Lung (tissue), 11 donors: ENCODE measurements at regions not wholly inside any gene's neighbourhood (a gene's known extent, or its start where the extent isn't known, plus 50 kb on each side); places are given as distances from the start of the nearest gene placed in this dataset.
A peak's percentile ranks its signal among the peaks of the same experiment; 100 is the strongest.

ENCODE experiments used
- ATAC-seq: fragments of 200-7000 bp; cut with Tn5 transposase; one replicate; pipeline ENCODE4 v1.9.1; 2020; ENCODE audit warnings: moderate number of reproducible peaks; ENCODE audit not compliant: insufficient read depth, low FRiP score
- DNase-seq, 3 donors: peaks; one replicate each; pipeline ENCODE4 v3.0.0-alpha.2; 2013 to 2017
- H3K27ac ChIP-seq, 2 donors: one replicate each; pipeline ENCODE4 v1.5.1; 2013; ENCODE audit warnings: mild to moderate bottlenecking in 2 of 2, moderate library complexity in 2 of 2, control low read depth in 1 of 2, inconsistent platforms in 1 of 2, low read depth in 1 of 2, low read length in 1 of 2
- H3K27me3 ChIP-seq, 3 donors: one replicate each; pipeline ENCODE4 v1.5.1; 2013; ENCODE audit warnings: low read length in 2 of 3; ENCODE audit not compliant: control insufficient read depth in 3 of 3, insufficient read depth in 3 of 3
- H3K36me3 ChIP-seq, 4 donors: one replicate each; pipeline ENCODE4 v1.5.1; 2013; ENCODE audit warnings: low read length in 4 of 4, mild to moderate bottlenecking in 1 of 4, moderate library complexity in 1 of 4; ENCODE audit not compliant: control insufficient read depth in 4 of 4, insufficient read depth in 4 of 4
- H3K4me1 ChIP-seq, 5 donors: one replicate each; pipeline ENCODE4 v1.5.1; 2013; ENCODE audit warnings: low read length in 5 of 5, mild to moderate bottlenecking in 2 of 5, moderate library complexity in 1 of 5; ENCODE audit not compliant: control insufficient read depth in 5 of 5, insufficient read depth in 5 of 5
- H3K4me3 ChIP-seq: one replicate; pipeline ENCODE4 v1.5.1; 2013; ENCODE audit warnings: mild to moderate bottlenecking, control low read depth, moderate library complexity
- H3K9ac ChIP-seq, 2 donors: one replicate each; pipeline ENCODE4 v1.5.1; 2013; ENCODE audit warnings: low read length in 2 of 2, control low read depth in 1 of 2; ENCODE audit not compliant: insufficient read depth in 1 of 2
- H3K9me3 ChIP-seq, 4 donors: one replicate each; pipeline ENCODE4 v1.5.1; 2013; ENCODE audit warnings: low read length in 3 of 4, mild to moderate bottlenecking in 1 of 4, moderate library complexity in 1 of 4; ENCODE audit not compliant: control insufficient read depth in 4 of 4, insufficient read depth in 3 of 4
- WGBS, 2 donors: extraction: QIAGEN DNeasy Blood & Tissue Kit; methylation state at CpG; one replicate each; pipeline ENCODE4 v1.1.7; 2013; 5-methylcytosine and 5-hydroxymethylcytosine counted together
- TF ChIP-seq, protein P1 (sequence below): IDR thresholded peaks from 2 replicates; pipeline ENCODE4 v1.5.1; 2012; ENCODE audit warnings: mild to moderate bottlenecking; ENCODE audit errors: control extremely low read depth, extremely low read depth
- donor health status: control.
- donor health status: control.
- donor health status: Bipolar disorder and iron deficiency.
- donor health status: healthy.
- donor health status: DM: yes; HTN: yes; CAD: no.

DNA sequence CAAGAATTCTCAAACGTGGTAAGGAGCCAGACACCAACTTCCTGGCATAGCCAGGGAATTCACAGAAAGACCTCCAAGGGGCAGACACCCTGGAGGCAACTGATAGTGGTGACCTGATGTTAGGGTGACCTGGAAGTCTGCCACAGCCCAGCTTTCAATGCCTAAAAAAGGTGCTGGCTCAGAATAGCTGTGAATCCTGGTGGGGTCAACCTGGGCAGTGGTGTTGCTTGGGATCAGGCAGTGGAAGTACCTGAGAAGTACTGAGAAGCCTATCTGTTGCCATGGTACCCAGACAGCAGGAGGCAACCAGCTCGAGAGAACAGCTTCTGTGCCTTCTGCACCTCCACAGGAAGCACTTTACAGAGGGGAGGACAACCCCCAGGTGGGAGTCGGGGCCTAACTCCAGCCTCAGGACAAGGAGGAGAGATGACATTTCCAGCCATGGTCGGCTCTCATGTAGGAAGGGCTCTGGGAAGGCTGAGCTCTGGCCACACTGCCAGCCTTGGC, 55.4 kb upstream of the LARS2 start:
- Histone ChIP-seq H3K4me3 (no peak overlapping the region), H3K9ac (no peak overlapping the region), H3K36me3 (no peaks in the 10 kb centered on the region), H3K27me3 (peaks cover 0 to 2% (median 0%) of the 10 kb centered on the region in 3 donors), H3K27ac (no peak overlapping the region), H3K9me3 (no peaks in the 10 kb centered on the region), H3K4me1 (peaks cover 0 to 3% (median 0%) of the 10 kb centered on the region in 5 donors)
- WGBS, 2 donors = 58 to 77% methylated on average over 4 of the region's 4 CpGs
- TF ChIP-seq, protein P1, sequence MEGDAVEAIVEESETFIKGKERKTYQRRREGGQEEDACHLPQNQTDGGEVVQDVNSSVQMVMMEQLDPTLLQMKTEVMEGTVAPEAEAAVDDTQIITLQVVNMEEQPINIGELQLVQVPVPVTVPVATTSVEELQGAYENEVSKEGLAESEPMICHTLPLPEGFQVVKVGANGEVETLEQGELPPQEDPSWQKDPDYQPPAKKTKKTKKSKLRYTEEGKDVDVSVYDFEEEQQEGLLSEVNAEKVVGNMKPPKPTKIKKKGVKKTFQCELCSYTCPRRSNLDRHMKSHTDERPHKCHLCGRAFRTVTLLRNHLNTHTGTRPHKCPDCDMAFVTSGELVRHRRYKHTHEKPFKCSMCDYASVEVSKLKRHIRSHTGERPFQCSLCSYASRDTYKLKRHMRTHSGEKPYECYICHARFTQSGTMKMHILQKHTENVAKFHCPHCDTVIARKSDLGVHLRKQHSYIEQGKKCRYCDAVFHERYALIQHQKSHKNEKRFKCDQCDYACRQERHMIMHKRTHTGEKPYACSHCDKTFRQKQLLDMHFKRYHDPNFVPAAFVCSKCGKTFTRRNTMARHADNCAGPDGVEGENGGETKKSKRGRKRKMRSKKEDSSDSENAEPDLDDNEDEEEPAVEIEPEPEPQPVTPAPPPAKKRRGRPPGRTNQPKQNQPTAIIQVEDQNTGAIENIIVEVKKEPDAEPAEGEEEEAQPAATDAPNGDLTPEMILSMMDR = no peak
- DNase-seq (no peak), ATAC-seq (no peak)

DNA sequence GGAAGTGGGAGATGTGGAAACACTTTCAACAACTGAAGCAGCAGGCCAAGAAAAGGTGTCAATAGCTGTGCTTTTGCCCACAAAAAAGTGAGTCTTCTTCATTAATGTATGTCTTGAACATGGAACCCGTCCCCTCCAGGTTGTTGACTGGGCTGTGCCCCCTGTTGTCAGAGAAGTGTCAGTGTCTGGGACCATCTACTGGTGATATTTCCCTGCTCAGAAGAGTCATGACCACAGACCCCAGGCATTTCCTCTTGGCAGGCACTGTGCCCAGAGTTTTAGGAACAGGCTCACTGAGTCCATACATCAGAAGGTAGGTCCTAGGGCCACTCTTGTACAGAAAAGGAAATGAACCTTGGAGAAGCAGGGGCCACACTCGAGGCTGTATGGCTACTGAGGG, 54.8 kb upstream of the LARS2 start:
- Histone ChIP-seq H3K27me3 (peaks cover 0 to 2% (median 0%) of the 10 kb centered on the region in 3 donors), H3K27ac (no peak overlapping the region), H3K9ac (no peak overlapping the region), H3K4me3 (no peak overlapping the region), H3K4me1 (peaks cover 0 to 7% (median 0%) of the 10 kb centered on the region in 5 donors), H3K36me3 (no peaks in the 10 kb centered on the region), H3K9me3 (no peaks in the 10 kb centered on the region)
- DNase-seq (no peak), ATAC-seq (no peak)
- WGBS, 2 donors = 39 to 52% methylated on average over 2 of the region's 2 CpGs
- TF ChIP-seq, protein P1 = no peak

DNA sequence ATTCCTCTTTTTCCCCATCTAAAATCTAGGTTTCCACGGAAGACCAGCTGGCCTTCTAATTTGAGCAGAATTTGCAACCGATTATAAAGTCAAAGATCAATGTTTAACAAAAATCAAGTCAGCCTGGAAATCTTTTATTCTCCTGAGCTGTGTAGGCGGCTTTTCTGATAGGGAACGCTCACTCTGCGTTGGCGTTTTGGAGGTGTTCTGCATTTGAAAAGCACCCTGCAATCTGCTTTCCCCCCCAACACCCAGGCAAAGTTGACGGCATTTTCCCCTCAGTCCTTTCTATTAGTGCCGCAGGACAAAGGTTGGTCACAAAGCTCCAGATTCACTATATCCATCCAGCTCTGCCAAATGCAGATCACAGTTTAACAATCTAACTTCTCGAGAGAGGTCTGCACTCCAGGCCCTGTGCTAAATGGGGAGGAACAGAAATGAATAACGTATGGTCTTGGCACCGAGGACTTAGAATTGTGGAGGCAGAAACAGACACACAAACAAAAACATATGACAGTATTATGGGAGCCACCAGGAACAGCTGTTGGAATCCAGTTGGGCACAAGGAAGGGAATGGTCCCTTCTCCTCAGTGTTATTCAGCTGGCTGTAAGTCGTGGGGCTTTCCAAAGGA, 50.4 kb upstream of the LARS2 start:
- Histone ChIP-seq H3K27me3 (no peaks in the 10 kb centered on the region), H3K9me3 (peaks cover 0 to 2% (median 0%) of the 10 kb centered on the region in 4 donors), H3K9ac (no peak overlapping the region), H3K4me3 (no peak overlapping the region), H3K27ac (no peak overlapping the region), H3K36me3 (no peaks in the 10 kb centered on the region), H3K4me1 (peaks cover 0 to 7% (median 0%) of the 10 kb centered on the region in 5 donors)
- TF ChIP-seq, protein P1 = no peak
- ATAC-seq (no peak), DNase-seq (peak in 2 of 3 donors; percentile 64)
- 66 to 70% methylated on average over 12 of the region's 12 CpGs for WGBS, 2 donors
